HCT116 (cell line): ENCODE measurements at regions not wholly inside any gene's neighbourhood (a gene's known extent, or its start where the extent isn't known, plus 50 kb on each side); places are given as distances from the start of the nearest gene placed in this dataset.

Experiments used
- CTCF ChIP-seq, 3 experiments: fragments of 200-600 bp in 1 of 3; sonication (generic) in 1 of 3; IDR thresholded peaks in 2 of 3; conservative IDR thresholded peaks in 1 of 3; 2 replicates each; pipeline ENCODE4 v1.5.1; 2012 to 2017; ENCODE audit warnings: low read depth in 2 of 3, low read length in 2 of 3, antibody characterized with exemption in 1 of 3, borderline replicate concordance in 1 of 3, control low read depth in 1 of 3, mild to moderate bottlenecking in 1 of 3, mixed read lengths in 1 of 3, mixed run types in 1 of 3, moderate library complexity in 1 of 3; ENCODE audit not compliant: insufficient read depth in 1 of 3
- EGR1 ChIP-seq: IDR thresholded peaks from 2 replicates; pipeline ENCODE4 v1.6.1; 2012; ENCODE audit warnings: low read depth
- EZH2 ChIP-seq: fragments of 200-600 bp; sonication (generic); IDR thresholded peaks from 2 replicates; pipeline ENCODE4 v1.6.1; 2017; ENCODE audit warnings: antibody characterized with exemption, mixed run types
- EZH2phosphoT487 ChIP-seq: fragments of 200-600 bp; IDR thresholded peaks from 2 replicates; pipeline ENCODE4 v1.6.1; 2018; ENCODE audit warnings: antibody characterized with exemption, borderline replicate concordance
- JUND ChIP-seq: IDR thresholded peaks from 2 replicates; pipeline ENCODE4 v1.6.1; 2012
- POLR2A ChIP-seq: IDR thresholded peaks from 2 replicates; pipeline ENCODE4 v1.7.0; 2011; ENCODE audit warnings: borderline replicate concordance; ENCODE audit not compliant: insufficient read depth, insufficient read length; ENCODE audit errors: extremely low read depth
- POLR2AphosphoS5 ChIP-seq: IDR thresholded peaks from 2 replicates; pipeline ENCODE4 v1.6.1; 2011; ENCODE audit warnings: mild to moderate bottlenecking, low read depth, low read length, moderate library complexity
- RAD21 ChIP-seq: IDR thresholded peaks from 2 replicates; pipeline ENCODE4 v1.6.1; 2012; ENCODE audit warnings: low read depth, mild to moderate bottlenecking
- REST ChIP-seq: IDR thresholded peaks from 2 replicates; pipeline ENCODE4 v1.6.1; 2012; ENCODE audit warnings: low read depth
- SP1 ChIP-seq: IDR thresholded peaks from 2 replicates; pipeline ENCODE4 v1.6.1; 2012; ENCODE audit warnings: low read depth
- SRF ChIP-seq: IDR thresholded peaks from 2 replicates; pipeline ENCODE4 v1.6.1; 2012; ENCODE audit warnings: low read depth
- YY1 ChIP-seq: IDR thresholded peaks from 2 replicates; pipeline ENCODE4 v1.6.1; 2011; ENCODE audit warnings: low read length, low read depth, moderate library complexity, mild to moderate bottlenecking; ENCODE audit not compliant: insufficient replicate concordance; ENCODE audit errors: extremely low read depth
- ZFX ChIP-seq: fragments of 450-650 bp; IDR thresholded peaks from 2 replicates; pipeline ENCODE4 v1.6.1; 2017
- TF ChIP-seq, protein P1 (sequence below): IDR thresholded peaks from 2 replicates; pipeline ENCODE4 v1.6.1; 2012

- TF ChIP-seq EZH2phosphoT487 (no peak), POLR2A (no peak), CTCF (IDR thresholded peaks at IDR 0.05 in 2 of 3, conservative IDR thresholded peaks at IDR 0.05 in 1 of 3; ENCODE audit: borderline replicate concordance in 1 of 3, insufficient read depth in 1 of 3, low read depth in 2 of 3, low read length in 2 of 3) (no peak), ZFX (no peak), EGR1 (no peak), EZH2 (no peak), POLR2AphosphoS5 (no peak), SRF (no peak), SP1 (no peak), YY1 (no peak), JUND (no peak), RAD21 (no peak), REST (no peak)
- TF ChIP-seq, protein P1, sequence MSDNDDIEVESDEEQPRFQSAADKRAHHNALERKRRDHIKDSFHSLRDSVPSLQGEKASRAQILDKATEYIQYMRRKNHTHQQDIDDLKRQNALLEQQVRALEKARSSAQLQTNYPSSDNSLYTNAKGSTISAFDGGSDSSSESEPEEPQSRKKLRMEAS: no peak
These were observed 221.5 kb upstream of the TBL1XR1 start for GRCh38 chr3:177418787-177419186.
